ENCODE measurements at regions not wholly inside any gene's neighbourhood (a gene's known extent, or its start where the extent isn't known, plus 50 kb on each side); places are given as distances from the start of the nearest gene placed in this dataset.
"Not testable (repeated sequence)": the region's sequence is repeated elsewhere in the genome, so short reads cannot be mapped to it uniquely, and the experiment has no call there.

- no peak for DNase-seq (ENCODE audit: low read depth in 2 of 2)
Measured at GRCh38 chr6:66149132-66149531, 442.1 kb upstream of the EYS start.

- DNase-seq (ENCODE audit: low read depth in 2 of 2): no peak
Measured at GRCh38 chr6:66145867-66146266, 438.8 kb upstream of the EYS start.

GRCh38 chr6:66134021-66134420 lies 427.0 kb upstream of the EYS start:
- DNase-seq (ENCODE audit: low read depth in 2 of 2): no peak

GRCh38 chr6:66128656-66129055 lies 421.6 kb upstream of the EYS start:
- no peak for DNase-seq (ENCODE audit: low read depth in 2 of 2)

GRCh38 chr6:66128243-66128642 lies 421.2 kb upstream of the EYS start:
- DNase-seq (ENCODE audit: low read depth in 2 of 2): no peak

GRCh38 chr6:66127061-66127460 lies 420.0 kb upstream of the EYS start:
- no peak for DNase-seq (ENCODE audit: low read depth in 2 of 2)

- no peak for DNase-seq (ENCODE audit: low read depth in 2 of 2)
Measured at GRCh38 chr6:66126358-66126757, 419.3 kb upstream of the EYS start.

GRCh38 chr6:66103954-66104353 lies 396.9 kb upstream of the EYS start:
- no peak for DNase-seq (ENCODE audit: low read depth in 2 of 2)

GRCh38 chr6:66103354-66103753 lies 396.3 kb upstream of the EYS start:
- no peak for DNase-seq (ENCODE audit: low read depth in 2 of 2)

GRCh38 chr6:66096679-66097078 lies 389.7 kb upstream of the EYS start:
- DNase-seq (ENCODE audit: low read depth in 2 of 2): no peak

GRCh38 chr6:66094615-66095014 lies 387.6 kb upstream of the EYS start:
- DNase-seq (ENCODE audit: low read depth in 2 of 2): no peak

- not testable (repeated sequence) for DNase-seq (ENCODE audit: low read depth in 2 of 2)
Measured at GRCh38 chr6:66092306-66092705, 385.3 kb upstream of the EYS start.

GRCh38 chr6:66086532-66086931 lies 379.5 kb upstream of the EYS start:
- no peak for DNase-seq (ENCODE audit: low read depth in 2 of 2)

- DNase-seq (ENCODE audit: low read depth in 2 of 2): no peak
Measured at GRCh38 chr6:66082914-66083313, 375.9 kb upstream of the EYS start.

- DNase-seq (ENCODE audit: low read depth in 2 of 2): no peak
Measured at GRCh38 chr6:66068907-66069306, 361.9 kb upstream of the EYS start.

GRCh38 chr6:66068033-66068432 lies 361.0 kb upstream of the EYS start:
- DNase-seq (ENCODE audit: low read depth in 2 of 2): no peak

GRCh38 chr6:66065313-66065712 lies 358.3 kb upstream of the EYS start:
- DNase-seq (ENCODE audit: low read depth in 2 of 2): no peak

- DNase-seq (ENCODE audit: low read depth in 2 of 2): no peak
Measured at GRCh38 chr6:66057034-66057433, 350.0 kb upstream of the EYS start.

- no peak for DNase-seq (ENCODE audit: low read depth in 2 of 2)
Measured at GRCh38 chr6:66054967-66055366, 347.9 kb upstream of the EYS start.

GRCh38 chr6:66051812-66052211 lies 344.8 kb upstream of the EYS start:
- DNase-seq (ENCODE audit: low read depth in 2 of 2): no peak

GRCh38 chr6:66048684-66049474 lies 341.9 kb upstream of the EYS start:
- DNase-seq (ENCODE audit: low read depth in 2 of 2): no peak

GRCh38 chr6:66032626-66033025 lies 325.6 kb upstream of the EYS start:
- DNase-seq (ENCODE audit: low read depth in 2 of 2): no peak

- no peak for DNase-seq (ENCODE audit: low read depth in 2 of 2)
Measured at GRCh38 chr6:66029391-66029790, 322.4 kb upstream of the EYS start.

- DNase-seq (ENCODE audit: low read depth in 2 of 2): no peak
Measured at GRCh38 chr6:65999288-65999791, 292.3 kb upstream of the EYS start.
